ENCODE measurements at regions not wholly inside any gene's neighbourhood (a gene's known extent, or its start where the extent isn't known, plus 50 kb on each side); places are given as distances from the start of the nearest gene placed in this dataset.

GRCh38 chr2:31694444-31694843, 113.7 kb upstream of the SRD5A2 start:
- CTCF ChIA-PET: no interaction called here
- no peaks in the 10 kb centered on the region for H3K36me3 ChIP-seq (replicated peaks in 1 of 2; ENCODE audit: control extremely low read depth in 1 of 2, control insufficient read depth in 1 of 2, extremely low read depth in 1 of 2, insufficient read depth in 2 of 2, low read length in 1 of 2)
- no peak for TF ChIP-seq EZH2 (IDR thresholded peaks at IDR 0.05; ENCODE audit: borderline replicate concordance, insufficient read depth, low read depth, low read length, poor library complexity, severe bottlenecking)
- TF ChIP-seq, protein P1, sequence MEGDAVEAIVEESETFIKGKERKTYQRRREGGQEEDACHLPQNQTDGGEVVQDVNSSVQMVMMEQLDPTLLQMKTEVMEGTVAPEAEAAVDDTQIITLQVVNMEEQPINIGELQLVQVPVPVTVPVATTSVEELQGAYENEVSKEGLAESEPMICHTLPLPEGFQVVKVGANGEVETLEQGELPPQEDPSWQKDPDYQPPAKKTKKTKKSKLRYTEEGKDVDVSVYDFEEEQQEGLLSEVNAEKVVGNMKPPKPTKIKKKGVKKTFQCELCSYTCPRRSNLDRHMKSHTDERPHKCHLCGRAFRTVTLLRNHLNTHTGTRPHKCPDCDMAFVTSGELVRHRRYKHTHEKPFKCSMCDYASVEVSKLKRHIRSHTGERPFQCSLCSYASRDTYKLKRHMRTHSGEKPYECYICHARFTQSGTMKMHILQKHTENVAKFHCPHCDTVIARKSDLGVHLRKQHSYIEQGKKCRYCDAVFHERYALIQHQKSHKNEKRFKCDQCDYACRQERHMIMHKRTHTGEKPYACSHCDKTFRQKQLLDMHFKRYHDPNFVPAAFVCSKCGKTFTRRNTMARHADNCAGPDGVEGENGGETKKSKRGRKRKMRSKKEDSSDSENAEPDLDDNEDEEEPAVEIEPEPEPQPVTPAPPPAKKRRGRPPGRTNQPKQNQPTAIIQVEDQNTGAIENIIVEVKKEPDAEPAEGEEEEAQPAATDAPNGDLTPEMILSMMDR (IDR thresholded peaks at IDR 0.05): no peak
- no peak overlapping the region for H3K9ac ChIP-seq (ENCODE audit: low read length)
- Mint-ChIP-seq H3K4me1 (no peaks in the 10 kb centered on the region), H3K27ac (no peak overlapping the region), H3K27me3 (no peaks in the 10 kb centered on the region), H3K4me3 (no peak overlapping the region), H3K9me3 (ENCODE audit: insufficient read depth) (peaks cover 38% of the 10 kb centered on the region)
- H3K4me3 ChIP-seq (ENCODE audit: control extremely low read depth in 1 of 5, extremely low read depth in 1 of 5, insufficient read depth in 1 of 5, low read depth in 2 of 5, low read length in 4 of 5): no peak overlapping the region
- no peak overlapping the region for H2AFZ ChIP-seq (ENCODE audit: insufficient read depth, low read depth, low read length, poor library complexity, severe bottlenecking)
- intact Hi-C loops (cut with micrococcal nuclease): no loop called here
- H3K4me1 ChIP-seq (ENCODE audit: control insufficient read depth in 2 of 2, insufficient read depth in 2 of 2, low read length in 2 of 2): no peaks in the 10 kb centered on the region
- POLR2A ChIA-PET: no interaction called here
- no peak overlapping the region for H3K27ac ChIP-seq (ENCODE audit: low read length in 2 of 2)
- DNase-seq: no peak
- H3K27me3 ChIP-seq (replicated peaks in 1 of 4; ENCODE audit: control extremely low read depth in 1 of 4, control insufficient read depth in 3 of 4, insufficient read depth in 4 of 4, low read length in 3 of 4): no peaks in the 10 kb centered on the region
- H3K4me2 ChIP-seq (replicated peaks; ENCODE audit: low read depth, low read length, poor library complexity, severe bottlenecking): no peak overlapping the region
- ATAC-seq (ENCODE audit: low read depth): no peak
- no peaks in the 10 kb centered on the region for H3K79me2 ChIP-seq (ENCODE audit: control insufficient read depth, insufficient read depth, low read length)
- peaks cover 14 to 71% (median 53%) of the 10 kb centered on the region in 3 donors for H3K9me3 ChIP-seq (ENCODE audit: control extremely low read depth in 1 of 3, control insufficient read depth in 2 of 3, insufficient read depth in 1 of 3, low read length in 2 of 3)
- WGBS (ENCODE audit: insufficient coverage): 50% methylated on average over 1 of the region's 3 CpGs
- H4K20me1 ChIP-seq (ENCODE audit: control insufficient read depth, insufficient read depth, low read length, poor library complexity, severe bottlenecking): no peaks in the 10 kb centered on the region

DNA sequence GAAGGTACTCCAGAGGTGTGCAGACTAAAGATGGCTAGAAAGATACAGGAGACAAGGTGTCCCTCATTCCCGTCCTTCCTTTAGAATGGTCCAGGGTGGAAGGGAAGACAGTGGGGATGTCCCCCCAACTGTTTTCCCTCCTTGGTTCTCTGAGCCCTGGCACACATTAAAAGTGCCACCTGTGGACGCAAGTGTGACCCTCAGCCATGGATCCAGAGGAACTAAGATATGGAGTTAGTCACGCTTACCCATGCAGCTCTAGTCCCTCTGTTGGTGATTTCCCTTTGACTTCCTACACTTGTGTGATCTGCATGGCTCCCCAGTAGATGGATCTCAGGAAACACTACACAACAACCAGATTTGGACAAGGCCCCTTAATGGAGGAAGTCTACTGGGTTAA, 113.1 kb upstream of the SRD5A2 start:
- no peaks in the 10 kb centered on the region for H3K36me3 ChIP-seq (replicated peaks in 1 of 2; ENCODE audit: control extremely low read depth in 1 of 2, control insufficient read depth in 1 of 2, extremely low read depth in 1 of 2, insufficient read depth in 2 of 2, low read length in 1 of 2)
- DNase-seq: peak; percentile 7
- Mint-ChIP-seq H3K4me1 (no peaks in the 10 kb centered on the region), H3K27me3 (no peaks in the 10 kb centered on the region), H3K27ac (no peak overlapping the region), H3K9me3 (ENCODE audit: insufficient read depth) (peaks cover 34% of the 10 kb centered on the region), H3K4me3 (no peak overlapping the region)
- intact Hi-C loops (cut with micrococcal nuclease): no loop called here
- H3K9ac ChIP-seq (ENCODE audit: low read length): no peak overlapping the region
- no peak overlapping the region for H2AFZ ChIP-seq (ENCODE audit: insufficient read depth, low read depth, low read length, poor library complexity, severe bottlenecking)
- CTCF ChIA-PET: no interaction called here
- no peak for TF ChIP-seq EZH2 (IDR thresholded peaks at IDR 0.05; ENCODE audit: borderline replicate concordance, insufficient read depth, low read depth, low read length, poor library complexity, severe bottlenecking)
- no peaks in the 10 kb centered on the region for H3K79me2 ChIP-seq (ENCODE audit: control insufficient read depth, insufficient read depth, low read length)
- no peaks in the 10 kb centered on the region for H3K27me3 ChIP-seq (replicated peaks in 1 of 4; ENCODE audit: control extremely low read depth in 1 of 4, control insufficient read depth in 3 of 4, insufficient read depth in 4 of 4, low read length in 3 of 4)
- H3K27ac ChIP-seq (ENCODE audit: low read length in 2 of 2): no peak overlapping the region
- H4K20me1 ChIP-seq (ENCODE audit: control insufficient read depth, insufficient read depth, low read length, poor library complexity, severe bottlenecking): no peaks in the 10 kb centered on the region
- no peak for ATAC-seq (ENCODE audit: low read depth)
- POLR2A ChIA-PET: no interaction called here
- no peak overlapping the region for H3K4me3 ChIP-seq (ENCODE audit: control extremely low read depth in 1 of 5, extremely low read depth in 1 of 5, insufficient read depth in 1 of 5, low read depth in 2 of 5, low read length in 4 of 5)
- H3K4me1 ChIP-seq (ENCODE audit: control insufficient read depth in 2 of 2, insufficient read depth in 2 of 2, low read length in 2 of 2): no peaks in the 10 kb centered on the region
- no peak overlapping the region for H3K4me2 ChIP-seq (replicated peaks; ENCODE audit: low read depth, low read length, poor library complexity, severe bottlenecking)
- peaks cover 14 to 69% (median 53%) of the 10 kb centered on the region in 3 donors for H3K9me3 ChIP-seq (ENCODE audit: control extremely low read depth in 1 of 3, control insufficient read depth in 2 of 3, insufficient read depth in 1 of 3, low read length in 2 of 3)
- WGBS (ENCODE audit: insufficient coverage): 86% methylated on average over 1 of the region's 3 CpGs
